ENCODE measurements at regions not wholly inside any gene's neighbourhood (a gene's known extent, or its start where the extent isn't known, plus 50 kb on each side); places are given as distances from the start of the nearest gene placed in this dataset.

- TF ChIP-seq POLR2A (IDR thresholded peaks at IDR 0.05; ENCODE audit: low read length) (no peak), GATA1 (IDR thresholded peaks at IDR 0.05; ENCODE audit: low read depth, low read length) (no peak)
Observed at GRCh38 chr4:29970626-29971025, 749.5 kb upstream of the PCDH7 start.
